ENCODE measurements at regions not wholly inside any gene's neighbourhood (a gene's known extent, or its start where the extent isn't known, plus 50 kb on each side); places are given as distances from the start of the nearest gene placed in this dataset.

DNA sequence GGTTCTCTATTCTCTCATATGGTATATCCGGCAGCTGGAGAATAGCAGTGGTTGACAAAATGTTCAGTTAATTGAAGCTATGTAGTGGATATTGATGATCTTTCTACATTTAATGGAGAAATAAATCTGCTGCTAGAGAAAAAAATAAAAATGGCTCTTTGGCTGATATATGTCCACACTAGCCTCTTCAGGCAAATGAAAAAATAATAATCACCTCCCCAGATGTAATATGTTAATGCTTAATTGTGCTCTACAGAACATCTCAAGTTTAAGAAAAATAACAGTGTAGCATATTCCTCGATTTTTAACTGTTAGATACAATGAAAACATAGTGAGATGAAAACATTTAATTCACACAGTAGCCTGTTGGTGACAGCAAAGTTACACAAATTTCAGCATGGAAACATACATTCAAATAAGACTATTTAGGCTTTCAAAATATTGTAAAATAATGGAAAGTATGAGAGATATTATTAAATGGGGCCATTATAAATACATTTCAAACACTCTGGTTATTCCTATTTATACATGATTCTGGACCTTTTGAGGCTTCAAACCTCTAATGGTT is 543.0 kb downstream of the MAT2B start:
- H3K4me3 Mint-ChIP-seq, result no peak overlapping the region
- no peak for DNase-seq

DNA sequence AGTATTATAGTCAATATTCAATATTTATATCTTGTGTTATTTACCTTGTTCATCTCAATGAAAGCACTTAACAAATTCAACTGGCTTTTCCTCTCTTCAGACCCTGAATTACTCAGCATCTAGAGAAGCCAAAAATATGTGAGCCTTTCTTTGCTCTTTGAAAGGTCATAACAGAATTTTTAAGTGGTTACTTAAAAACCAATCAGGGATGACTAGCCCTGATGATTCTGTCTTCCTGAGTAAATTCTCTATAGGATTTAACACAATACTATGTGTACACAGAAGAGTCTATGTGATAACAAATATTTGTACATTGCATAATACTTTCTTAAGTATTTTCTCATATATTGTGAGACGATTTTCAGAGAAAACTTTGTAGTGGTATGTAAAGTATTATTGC is 546.3 kb downstream of the MAT2B start:
- H3K27me3 Mint-ChIP-seq, result no peaks in the 10 kb centered on the region
- no peak overlapping the region for H3K27ac Mint-ChIP-seq
- no peak overlapping the region for H3K4me3 Mint-ChIP-seq
- no peaks in the 10 kb centered on the region for H3K4me1 Mint-ChIP-seq (ENCODE audit: low read depth)
- no peaks in the 10 kb centered on the region for H3K36me3 Mint-ChIP-seq (ENCODE audit: low read depth)
- TF ChIP-seq, protein P1, sequence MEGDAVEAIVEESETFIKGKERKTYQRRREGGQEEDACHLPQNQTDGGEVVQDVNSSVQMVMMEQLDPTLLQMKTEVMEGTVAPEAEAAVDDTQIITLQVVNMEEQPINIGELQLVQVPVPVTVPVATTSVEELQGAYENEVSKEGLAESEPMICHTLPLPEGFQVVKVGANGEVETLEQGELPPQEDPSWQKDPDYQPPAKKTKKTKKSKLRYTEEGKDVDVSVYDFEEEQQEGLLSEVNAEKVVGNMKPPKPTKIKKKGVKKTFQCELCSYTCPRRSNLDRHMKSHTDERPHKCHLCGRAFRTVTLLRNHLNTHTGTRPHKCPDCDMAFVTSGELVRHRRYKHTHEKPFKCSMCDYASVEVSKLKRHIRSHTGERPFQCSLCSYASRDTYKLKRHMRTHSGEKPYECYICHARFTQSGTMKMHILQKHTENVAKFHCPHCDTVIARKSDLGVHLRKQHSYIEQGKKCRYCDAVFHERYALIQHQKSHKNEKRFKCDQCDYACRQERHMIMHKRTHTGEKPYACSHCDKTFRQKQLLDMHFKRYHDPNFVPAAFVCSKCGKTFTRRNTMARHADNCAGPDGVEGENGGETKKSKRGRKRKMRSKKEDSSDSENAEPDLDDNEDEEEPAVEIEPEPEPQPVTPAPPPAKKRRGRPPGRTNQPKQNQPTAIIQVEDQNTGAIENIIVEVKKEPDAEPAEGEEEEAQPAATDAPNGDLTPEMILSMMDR (IDR thresholded peaks at IDR 0.05), result no peak
- no peak for ATAC-seq
- no peaks in the 10 kb centered on the region for H3K9me3 Mint-ChIP-seq
- intact Hi-C loops (cut with micrococcal nuclease), result no loop called here
- POLR2A ChIA-PET, result no interaction called here
- no peak for DNase-seq
- CTCF ChIA-PET, result no interaction called here

More for the DNA sequence above, 543.0 kb downstream of the MAT2B start:
- ChIA-PET POLR2A (no interaction called here), CTCF (no interaction called here)
- Mint-ChIP-seq H3K36me3 (ENCODE audit: low read depth) (no peaks in the 10 kb centered on the region), H3K27me3 (no peaks in the 10 kb centered on the region), H3K4me1 (ENCODE audit: low read depth) (no peaks in the 10 kb centered on the region), H3K27ac (no peak overlapping the region), H3K9me3 (no peaks in the 10 kb centered on the region)
- ATAC-seq, result no peak
- intact Hi-C loops (cut with micrococcal nuclease), result no loop called here
- TF ChIP-seq, protein P1 (IDR thresholded peaks at IDR 0.05), result no peak

DNA sequence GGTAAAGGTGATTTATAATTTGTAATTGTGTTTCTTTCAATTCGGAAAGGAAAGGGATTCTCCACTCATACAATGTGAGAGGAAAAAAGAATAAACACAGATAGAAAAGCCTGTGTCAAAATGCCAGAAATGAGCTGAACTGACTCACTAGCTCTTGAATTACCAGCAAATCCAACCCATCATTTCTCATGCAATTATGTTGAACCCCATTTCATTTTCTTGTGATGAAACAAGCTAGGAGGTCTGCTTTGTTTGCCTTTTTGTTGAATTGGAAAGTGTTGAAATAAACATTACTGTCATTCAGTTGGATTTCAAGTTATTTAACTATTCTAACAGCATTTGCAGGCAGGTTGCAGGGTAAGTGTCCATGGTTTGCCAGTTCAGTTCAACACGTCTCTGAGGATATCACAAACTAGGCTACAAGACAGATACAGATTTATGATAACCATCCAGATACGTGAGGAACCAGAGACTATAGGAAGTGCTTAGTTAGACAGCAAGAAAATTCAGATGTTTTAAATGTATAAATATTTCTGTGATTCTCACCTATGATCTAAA is 547.2 kb downstream of the MAT2B start:
- H3K4me3 Mint-ChIP-seq, result no peak overlapping the region
- no peaks in the 10 kb centered on the region for H3K9me3 Mint-ChIP-seq
- ATAC-seq (no peak), DNase-seq (no peak)
- ChIA-PET POLR2A (no interaction called here), CTCF (no interaction called here)
- no peak overlapping the region for H3K27ac Mint-ChIP-seq
- TF ChIP-seq, protein P1 (IDR thresholded peaks at IDR 0.05), result no peak
- intact Hi-C loops (cut with micrococcal nuclease), result no loop called here
- H3K36me3 Mint-ChIP-seq (ENCODE audit: low read depth), result no peaks in the 10 kb centered on the region
- H3K4me1 Mint-ChIP-seq (ENCODE audit: low read depth), result no peaks in the 10 kb centered on the region
- no peaks in the 10 kb centered on the region for H3K27me3 Mint-ChIP-seq

DNA sequence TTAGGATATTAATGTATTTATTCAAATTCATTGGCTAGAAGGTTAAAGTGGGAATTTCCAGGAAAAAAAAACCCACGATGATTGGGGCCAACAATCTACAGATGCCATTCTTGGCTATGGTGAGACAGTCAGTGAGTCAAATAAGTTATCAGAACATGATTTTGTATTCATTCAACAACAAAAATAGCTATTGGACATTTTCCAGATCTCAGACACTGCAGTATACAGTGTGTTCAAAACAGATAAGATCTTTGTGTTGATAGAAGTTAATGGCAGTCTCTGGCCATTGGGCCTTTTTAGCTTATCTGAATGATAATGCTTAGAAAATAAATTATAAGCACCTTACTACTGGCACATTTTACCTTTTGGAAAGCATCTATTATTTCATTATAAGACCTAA is 547.7 kb downstream of the MAT2B start:
- TF ChIP-seq, protein P1 (IDR thresholded peaks at IDR 0.05), result no peak
- H3K4me3 Mint-ChIP-seq, result no peak overlapping the region
- H3K27me3 Mint-ChIP-seq, result no peaks in the 10 kb centered on the region
- no peaks in the 10 kb centered on the region for H3K9me3 Mint-ChIP-seq
- H3K4me1 Mint-ChIP-seq (ENCODE audit: low read depth), result no peaks in the 10 kb centered on the region
- no peaks in the 10 kb centered on the region for H3K36me3 Mint-ChIP-seq (ENCODE audit: low read depth)
- DNase-seq (no peak), ATAC-seq (no peak)
- no peak overlapping the region for H3K27ac Mint-ChIP-seq
- intact Hi-C loops (cut with micrococcal nuclease), result no loop called here
- POLR2A ChIA-PET, result no interaction called here
- CTCF ChIA-PET, result no interaction called here

DNA sequence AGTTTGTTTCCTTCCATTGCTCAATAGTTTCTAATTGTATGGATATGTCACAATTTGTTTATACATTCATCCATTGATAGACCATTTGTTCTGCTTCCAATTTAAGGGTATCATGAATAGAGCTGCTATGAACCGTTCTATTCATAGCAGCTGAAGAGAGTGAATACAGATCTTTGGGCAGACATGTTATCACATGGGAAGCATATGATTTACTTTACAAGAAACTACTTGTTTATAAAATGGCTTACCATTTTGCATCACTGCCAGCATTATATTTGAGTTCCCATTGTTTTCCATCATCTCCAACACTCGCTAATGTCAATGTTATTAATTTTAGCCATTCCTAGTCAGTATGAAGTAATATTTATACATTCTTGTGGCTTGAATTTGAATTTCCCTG is 549.0 kb downstream of the MAT2B start:
- Mint-ChIP-seq H3K9me3 (no peaks in the 10 kb centered on the region), H3K27me3 (no peaks in the 10 kb centered on the region), H3K27ac (no peak overlapping the region), H3K4me3 (no peak overlapping the region), H3K4me1 (ENCODE audit: low read depth) (no peaks in the 10 kb centered on the region), H3K36me3 (ENCODE audit: low read depth) (no peaks in the 10 kb centered on the region)
- ATAC-seq, result no peak
- TF ChIP-seq, protein P1 (IDR thresholded peaks at IDR 0.05), result no peak
- ChIA-PET POLR2A (no interaction called here), CTCF (no interaction called here)
- no peak for DNase-seq
- intact Hi-C loops (cut with micrococcal nuclease), result no loop called here

Data from activated CD8-positive, alpha-beta T cell treated with anti-CD3 and anti-CD28 coated beads for 36 hours (primary cell).